Stimulated activated CD4-positive, alpha-beta T cell treated with anti-CD3 and anti-CD28 coated beads, Interleukin-2, amount 100 ng/mL, for 24 hours (primary cell): ENCODE measurements at regions not wholly inside any gene's neighbourhood (a gene's known extent, or its start where the extent isn't known, plus 50 kb on each side); places are given as distances from the start of the nearest gene placed in this dataset.

Experiments
- DNase-seq, 2 donors: peaks; one replicate each; pipeline ENCODE4 v3.0.0-alpha.2; 2020

DNA sequence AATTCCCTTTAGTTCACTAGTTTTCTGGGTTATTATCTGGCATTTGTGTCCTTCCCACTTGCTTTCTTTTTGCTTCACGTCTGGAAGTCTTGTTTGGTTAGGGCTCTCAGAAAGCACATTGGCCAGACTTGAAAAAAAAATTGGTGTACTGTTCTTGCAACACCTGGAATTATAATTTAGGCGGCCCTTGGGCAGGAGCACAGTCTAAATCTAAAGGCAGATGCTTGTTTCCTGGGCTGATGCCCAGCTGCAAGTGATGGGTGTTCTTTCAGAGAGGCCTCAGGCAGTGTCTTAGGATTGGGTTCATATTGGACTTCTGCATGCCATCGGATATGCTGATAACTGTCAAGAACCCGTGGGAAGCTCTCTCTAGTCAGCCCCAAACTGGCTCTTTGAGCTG lies 521.5 kb downstream of the PDCD6IP start:
- no peak for DNase-seq

DNA sequence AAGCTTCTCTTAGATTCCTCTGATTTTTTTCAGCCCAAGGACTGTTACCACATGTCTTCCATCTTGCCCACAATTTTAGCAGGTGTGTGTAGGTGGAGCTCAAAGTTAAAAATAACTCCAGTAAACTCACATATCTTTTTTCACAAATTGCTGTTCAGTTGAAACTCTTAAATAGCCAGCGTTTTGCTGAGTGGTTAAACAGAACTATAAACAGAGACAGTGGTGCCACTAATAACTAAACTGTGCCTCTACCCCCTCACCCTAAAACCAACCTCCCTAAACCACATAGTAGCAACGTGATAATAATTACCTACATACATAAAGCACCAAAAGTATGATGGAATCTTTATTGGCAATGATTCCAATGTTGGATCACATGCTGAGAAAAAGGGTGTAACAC lies 525.1 kb downstream of the PDCD6IP start:
- DNase-seq = no peak

DNA sequence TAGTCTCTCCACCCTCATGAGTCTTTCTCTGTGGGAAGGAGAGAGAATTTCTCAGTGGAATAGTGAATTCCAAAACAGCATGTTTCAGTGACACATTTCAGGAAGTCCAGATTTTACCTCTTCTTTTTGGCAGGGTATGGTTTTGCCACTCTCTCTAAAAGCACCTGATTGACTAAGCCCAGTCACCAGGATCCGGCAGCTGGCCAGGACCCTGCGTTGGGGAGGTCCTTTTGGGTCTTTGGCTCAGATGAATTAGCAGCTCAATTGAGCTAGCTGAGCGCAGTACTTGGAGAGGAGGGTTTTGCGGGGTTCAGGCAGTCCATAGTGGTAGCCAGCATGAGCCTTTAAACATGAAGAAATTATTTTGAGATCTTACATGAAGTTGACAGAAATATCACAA lies 548.2 kb downstream of the PDCD6IP start:
- no peak for DNase-seq

DNA sequence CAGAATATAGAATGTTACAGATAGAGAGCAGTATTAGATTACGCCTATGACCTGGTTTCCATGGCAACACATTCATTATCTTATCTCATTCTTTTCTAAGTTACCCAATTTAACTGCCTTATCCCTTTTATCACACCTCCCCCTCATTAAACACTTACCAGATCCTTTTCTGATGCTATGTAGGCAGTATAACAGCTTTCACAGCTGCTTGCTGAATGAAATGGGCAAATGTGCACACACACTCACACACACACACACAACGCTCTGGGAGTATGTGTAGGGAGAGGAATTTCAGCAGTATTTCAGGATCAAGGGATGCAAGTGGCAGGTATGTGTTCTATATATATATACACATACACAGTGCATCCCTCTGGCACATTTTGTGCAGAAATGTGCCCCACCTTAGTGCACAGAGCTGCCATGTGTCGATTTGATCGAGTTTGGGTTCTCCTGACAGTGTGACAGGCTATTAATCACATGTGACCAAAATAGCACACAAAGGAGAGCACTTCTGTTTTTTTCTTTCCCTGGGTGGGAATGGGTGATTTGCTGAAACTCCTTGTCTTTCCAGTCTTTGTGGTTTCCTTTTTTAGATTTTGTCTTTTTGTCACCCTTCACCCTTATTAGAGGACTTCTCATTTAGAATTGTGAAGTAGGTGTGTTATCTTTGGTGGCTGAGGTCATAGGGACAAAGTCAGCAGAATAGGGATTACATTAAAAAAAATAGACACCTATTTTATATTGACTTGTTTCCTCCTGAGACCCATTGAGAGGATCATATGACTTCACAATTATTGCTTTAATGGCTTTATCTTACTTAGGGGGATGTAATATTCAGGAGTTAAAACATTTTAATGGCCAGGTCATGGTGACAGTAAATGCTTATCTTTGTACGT lies 553.7 kb downstream of the PDCD6IP start:
- no peak for DNase-seq

DNA sequence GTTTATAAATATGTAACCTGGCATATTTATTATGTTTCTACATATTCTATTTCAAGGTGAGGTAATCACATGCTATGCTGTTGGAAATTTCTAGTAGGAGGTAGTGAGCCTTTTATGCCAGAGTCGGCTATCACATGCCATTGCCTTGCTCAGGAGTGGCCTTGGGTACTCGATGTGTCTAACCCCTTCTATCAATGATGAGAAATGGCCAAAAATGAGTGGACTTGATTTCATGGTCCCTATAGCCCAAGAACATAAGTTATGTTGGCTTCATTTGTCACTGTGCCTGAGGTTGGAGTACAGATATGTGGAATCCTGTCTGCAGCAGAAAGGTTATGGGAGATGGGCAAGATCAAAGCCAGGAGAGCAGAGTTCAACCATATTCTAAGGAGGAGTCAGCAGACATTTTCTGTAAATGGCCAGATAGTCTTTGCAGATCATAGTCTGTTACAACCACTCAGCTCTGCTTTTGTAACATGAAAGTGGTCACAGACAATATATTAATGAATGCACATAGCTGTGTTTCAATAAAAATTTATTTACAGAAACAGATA lies 554.4 kb downstream of the PDCD6IP start:
- DNase-seq = no peak

DNA sequence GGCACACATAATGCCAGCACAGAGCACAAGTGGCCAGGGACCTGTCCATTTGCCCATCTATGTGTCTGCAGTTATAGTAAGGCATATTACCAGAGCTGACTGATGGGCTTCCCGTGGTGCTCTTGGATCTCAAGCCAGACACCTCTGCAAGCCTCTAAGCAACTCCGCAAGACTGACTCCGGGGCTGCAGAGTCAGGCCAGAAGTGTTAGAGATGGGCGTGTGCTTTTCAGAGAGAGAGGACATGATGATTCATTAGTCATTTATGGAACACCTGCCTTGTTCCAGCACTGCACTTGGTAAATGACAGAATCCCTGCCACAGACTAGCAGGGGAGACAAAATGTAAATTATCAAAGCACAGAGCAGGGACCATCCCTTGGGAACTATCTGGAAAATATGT lies 559.0 kb downstream of the PDCD6IP start:
- no peak for DNase-seq

DNA sequence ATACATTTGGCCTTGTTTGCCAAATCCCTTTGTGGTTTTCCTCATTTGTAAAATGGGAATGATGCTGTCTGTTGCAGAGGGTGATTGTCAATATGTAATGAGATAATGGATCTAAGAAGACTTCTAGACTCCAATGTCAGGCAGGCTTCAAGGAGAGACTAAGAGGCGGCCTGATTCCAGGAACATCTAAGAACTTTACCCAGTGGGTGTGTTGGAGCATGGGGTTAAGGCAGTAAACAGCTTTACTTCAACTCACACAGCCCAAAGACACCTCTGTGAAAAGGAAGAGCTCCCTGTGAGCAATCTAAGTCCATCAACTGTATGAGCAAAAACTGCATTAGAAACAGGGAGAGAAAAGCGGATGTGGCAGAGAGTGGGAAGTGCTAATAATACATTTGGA lies 560.6 kb downstream of the PDCD6IP start:
- DNase-seq = no peak

DNA sequence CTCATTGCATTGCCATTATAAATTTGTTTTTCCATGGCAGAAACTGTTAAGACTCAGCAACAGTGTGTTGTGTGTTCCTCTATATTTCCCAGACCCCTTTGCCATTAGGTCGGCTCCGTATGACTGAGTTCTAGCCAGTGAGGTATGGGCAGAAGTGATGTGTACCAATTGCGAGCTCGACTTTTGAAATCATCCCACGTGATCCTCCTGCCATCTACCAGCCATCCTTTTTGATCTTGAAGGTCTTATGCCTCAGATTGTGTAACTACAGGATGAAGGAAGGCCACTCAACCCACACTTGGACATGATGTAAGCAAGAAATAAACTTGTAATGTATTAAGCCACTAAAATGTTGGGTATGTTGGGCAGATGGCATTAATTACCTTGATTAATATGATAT lies 562.3 kb downstream of the PDCD6IP start:
- DNase-seq = no peak

DNA sequence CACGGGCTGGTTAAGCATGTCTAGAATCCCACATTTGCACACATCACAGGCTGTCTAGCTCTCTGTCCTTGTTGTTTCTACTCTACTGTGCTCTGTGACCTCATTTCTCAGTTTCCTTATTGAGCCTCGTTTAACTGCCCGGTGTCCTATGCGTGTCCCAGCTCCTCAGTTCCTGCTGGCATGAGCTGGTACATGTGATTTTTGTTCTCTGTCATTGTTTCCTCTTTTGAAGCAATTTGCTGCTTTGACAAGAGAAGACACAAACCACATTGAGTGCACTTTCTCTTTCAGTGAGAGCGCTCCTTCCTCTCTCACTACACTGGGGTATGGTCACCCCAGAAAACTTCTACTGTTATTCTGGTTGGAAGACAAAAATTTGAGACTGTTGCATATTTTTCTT lies 563.5 kb downstream of the PDCD6IP start:
- DNase-seq = no peak

DNA sequence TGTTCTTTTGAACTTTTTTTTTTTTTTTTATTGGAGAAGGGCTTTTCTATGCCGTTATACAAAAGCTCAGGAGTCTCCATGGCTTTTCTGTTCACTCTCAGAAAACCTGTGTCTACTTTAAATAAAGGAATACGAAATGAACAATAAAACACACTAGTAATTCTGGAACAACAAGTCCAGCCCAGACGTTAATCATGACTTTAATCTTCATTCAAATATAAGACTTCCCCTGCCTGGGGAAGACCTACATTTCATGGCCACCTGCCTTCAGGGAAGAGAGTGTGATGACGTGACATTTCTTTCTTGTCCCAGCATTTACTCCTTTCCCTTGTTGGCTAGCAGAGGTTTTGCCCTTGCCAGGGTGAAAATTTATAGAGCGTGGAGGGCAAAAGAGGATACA lies 564.5 kb downstream of the PDCD6IP start:
- no peak for DNase-seq

DNA sequence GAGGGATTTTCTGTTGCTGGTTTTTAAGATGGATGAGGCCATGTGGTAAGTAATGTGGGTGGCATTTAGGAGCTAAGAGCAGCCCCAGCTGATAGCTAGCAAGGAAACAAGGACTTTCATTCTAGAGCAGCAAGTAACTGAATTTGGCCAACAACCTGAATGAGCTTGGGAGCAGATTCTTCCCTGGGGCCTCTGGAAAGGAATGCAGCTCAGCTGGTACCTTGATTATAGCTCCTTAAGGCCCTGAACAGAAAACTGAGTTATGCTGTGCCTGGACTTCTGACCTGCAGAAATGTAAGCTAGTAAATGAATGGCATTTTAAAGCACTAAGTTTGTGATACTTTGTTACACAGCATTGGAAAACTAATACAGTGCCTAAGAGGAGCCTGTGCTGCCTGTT lies 565.5 kb downstream of the PDCD6IP start:
- DNase-seq = no peak

DNA sequence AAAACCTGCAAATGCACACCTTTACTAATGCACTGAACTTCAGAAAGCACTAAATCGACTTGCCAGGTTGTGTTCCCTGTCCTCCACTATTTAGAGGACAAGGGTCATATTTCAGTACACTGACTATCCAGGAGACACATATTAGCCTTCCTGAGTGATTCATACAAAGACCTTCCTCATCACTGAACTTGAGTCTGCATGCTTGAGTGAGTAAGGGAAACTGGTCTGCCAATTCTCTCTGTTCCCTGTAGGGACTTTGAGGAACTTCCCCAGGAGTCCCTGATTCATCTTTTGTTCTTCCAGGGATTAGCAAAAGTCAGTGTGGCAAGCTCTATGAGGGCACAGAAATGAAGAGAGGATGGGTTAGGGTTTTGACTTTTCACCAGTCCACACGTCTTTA lies 565.9 kb downstream of the PDCD6IP start:
- DNase-seq = no peak

DNA sequence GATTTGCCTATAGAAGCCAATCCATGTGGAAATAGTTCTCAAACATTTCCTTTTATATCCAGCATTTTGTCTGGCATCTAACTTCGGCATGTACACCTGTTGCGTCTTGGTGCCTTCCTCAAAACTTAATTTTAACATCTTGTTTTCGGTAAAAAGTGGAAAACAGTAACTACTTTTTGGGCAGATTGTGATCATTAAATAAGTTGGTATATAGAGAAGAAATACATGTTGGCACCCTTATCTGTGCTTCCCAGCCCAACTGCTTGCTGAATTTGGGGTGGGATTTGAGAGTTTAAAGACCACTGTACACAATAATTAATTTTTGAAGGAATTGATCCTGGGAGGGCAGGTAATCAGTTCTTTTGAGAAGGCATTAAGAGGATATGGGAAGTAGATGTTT lies 566.8 kb downstream of the PDCD6IP start:
- DNase-seq = no peak

DNA sequence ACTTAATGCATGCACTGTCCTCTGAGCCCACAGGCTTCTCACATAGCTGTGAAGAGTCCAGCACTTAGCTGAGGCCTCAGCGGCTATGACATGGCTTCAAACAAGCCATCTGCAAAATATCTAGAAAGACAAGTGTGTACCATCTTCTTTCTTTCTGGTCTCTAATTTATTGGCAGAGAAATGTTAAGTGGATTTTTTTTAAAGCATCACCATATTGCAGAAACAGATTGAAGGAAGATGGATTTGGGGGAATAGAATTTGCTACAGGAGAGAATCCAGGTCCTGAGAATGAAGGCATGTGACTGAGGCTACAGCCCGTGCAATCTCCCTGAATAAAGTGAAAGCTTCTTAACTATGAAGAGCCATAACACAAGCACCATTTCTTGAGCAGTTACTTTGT lies 567.3 kb downstream of the PDCD6IP start:
- no peak for DNase-seq

DNA sequence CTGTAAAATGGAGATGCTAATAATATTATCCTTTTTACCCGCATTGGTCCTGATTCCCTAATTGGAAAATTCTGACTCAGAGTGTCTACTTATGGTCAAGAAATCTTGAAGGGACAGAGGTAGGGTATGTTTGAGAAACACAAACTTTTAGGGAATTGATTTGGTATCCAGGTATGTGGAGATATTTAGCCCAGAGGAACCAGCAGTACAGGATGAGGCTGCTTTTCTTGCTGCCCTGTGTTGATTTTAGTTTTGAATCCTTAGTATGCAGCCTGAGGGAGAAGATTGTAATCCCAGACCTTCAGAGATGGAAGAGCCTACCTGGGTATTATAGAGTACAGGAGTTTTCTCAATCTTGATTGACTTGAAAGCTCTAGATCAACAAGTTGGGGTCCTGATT lies 569.1 kb downstream of the PDCD6IP start:
- no peak for DNase-seq

DNA sequence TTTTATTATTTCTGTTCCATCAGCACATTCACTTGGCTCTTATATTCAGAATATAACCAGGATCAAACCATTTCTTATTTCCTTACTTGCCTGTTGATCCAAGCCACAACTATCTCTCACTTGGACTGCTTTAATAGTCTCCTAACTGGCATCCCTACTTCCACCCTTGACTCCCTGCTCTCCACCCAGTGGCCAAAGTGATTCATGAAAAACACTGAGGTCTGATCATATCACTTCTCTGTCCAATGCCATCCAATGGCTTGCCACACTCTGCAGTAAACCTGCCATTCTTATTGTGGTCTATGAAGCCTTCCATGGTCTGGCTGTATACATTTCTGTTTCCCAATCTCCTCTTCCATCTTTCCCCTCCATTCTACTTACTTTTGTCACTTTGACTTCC lies 576.1 kb downstream of the PDCD6IP start:
- no peak for DNase-seq

DNA sequence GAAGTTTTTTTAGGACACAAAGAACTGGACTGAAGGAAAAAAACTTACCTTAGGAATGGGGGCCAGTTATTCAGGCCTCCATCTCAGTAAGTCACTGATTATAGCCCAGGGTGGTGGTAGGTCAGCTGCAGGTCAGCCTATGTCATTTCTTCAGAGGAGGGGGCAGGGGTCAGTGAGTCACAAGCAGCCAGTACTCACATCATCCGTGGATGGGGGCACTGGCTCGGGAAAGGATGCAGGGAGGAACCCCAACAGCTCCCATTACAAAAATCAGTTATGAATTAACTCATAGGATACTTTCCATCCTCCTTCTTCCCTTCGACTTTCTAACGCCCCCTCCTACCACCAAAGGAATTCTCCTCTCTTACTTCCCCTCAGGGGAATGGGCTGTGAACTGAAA lies 578.3 kb downstream of the PDCD6IP start:
- DNase-seq = no peak

DNA sequence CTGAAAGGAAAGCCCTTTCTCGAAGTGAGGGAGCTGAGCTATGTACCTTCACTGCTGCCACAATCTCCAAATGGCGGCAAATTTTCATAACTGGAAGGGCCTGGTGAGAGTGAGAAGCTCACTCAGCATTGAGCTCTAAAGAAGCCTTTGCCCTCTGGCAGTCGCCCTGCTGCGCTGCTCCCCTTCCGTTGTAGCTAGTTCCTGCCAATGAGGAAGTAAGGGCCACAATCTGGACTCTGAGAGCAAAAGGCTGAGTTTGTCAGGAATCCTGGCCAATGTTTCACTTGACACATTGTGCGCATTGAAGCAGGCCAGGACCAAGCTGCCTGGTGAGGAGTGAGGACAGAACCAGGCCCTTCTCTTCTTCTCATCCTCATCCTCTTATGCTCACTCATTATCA lies 579.5 kb downstream of the PDCD6IP start:
- no peak for DNase-seq

DNA sequence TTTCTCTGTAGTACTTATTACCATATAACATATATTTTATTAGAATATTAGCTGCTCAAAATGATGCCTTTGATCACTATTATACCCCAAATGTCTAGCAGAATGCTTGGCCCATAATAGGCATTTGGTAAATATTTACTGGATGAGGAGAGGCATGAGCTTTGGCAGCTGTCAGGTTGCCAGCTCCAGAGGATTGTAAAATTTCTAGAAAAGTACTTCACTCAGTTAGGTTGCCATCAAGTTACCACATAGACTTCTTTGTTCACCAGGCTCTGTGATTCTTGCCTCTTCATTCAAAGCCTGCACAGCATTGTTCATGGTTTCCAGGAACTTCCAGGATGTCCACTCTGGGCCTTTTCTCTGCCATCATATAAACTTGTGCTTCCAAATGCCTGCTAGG lies 582.8 kb downstream of the PDCD6IP start:
- DNase-seq = no peak

DNA sequence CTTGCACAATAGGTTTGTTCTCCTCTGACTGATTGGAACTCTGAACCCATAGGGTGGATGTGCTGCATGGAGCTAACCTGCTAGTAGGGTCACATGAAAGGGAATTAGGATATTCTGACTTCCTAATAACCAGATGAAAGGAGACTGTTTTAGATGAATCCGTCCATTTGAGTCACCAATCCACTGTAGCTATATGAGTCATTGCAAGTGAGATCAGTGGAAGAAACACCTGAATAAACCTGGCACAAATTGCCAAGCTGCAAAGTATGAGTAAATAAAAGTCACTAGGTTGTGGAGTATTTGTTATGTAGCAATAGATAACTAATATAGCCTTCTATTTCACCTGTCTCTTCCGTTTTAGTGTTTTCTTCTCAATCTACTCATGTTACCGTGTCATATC lies 584.4 kb downstream of the PDCD6IP start:
- DNase-seq = no peak

DNA sequence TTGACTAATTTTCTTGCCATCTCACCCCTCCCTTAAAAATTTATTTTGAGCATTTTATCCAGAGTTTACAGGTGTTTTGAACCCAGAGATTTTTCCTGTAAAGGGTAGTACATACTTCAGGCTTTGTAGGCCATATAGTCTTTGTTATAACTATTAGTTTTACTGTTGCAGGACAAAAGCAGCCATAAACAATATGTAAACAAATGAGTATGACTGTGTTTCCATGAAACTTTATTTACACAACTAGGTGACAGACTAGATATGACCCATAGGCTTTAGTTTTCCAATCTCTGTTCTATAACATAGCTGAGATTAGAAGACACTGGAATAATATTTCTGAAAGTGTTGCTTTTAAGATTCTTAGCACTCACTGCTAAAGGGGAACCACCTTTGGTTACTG lies 587.9 kb downstream of the PDCD6IP start:
- no peak for DNase-seq

DNA sequence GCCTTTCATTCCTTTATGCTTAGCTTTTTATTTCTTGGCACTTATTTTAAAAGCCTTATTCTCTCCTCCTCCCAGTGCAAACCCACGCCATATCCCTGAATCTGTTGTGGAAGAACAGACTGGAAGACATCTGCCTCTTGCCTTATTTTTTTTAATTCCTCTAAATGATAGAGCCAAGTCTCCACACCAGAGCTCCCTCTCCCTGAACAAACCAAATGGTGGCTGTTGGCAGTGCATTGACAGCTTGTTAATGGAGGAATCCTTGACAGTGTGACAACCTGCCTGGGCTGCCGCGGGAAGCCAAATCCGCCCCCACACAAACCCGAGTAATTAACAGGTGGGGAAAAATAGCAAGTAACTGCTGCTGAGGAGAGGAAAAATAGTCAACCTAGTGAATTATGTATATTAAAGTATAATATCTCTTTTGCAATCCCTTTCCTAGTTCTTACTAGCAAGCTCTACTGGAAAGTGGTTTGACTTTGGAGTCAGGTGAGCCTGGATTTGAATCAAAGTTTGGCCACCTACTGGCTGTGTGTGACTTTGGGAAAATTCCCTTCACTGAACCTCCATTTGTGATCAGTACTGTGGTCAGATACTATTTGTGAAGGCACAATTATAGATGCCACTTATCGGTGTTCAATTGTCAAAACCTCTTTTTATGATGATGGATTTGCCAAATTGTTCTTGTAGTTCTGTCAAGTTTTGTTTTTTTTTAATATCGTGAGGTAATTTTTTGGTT lies 589.6 kb downstream of the PDCD6IP start:
- no peak for DNase-seq

DNA sequence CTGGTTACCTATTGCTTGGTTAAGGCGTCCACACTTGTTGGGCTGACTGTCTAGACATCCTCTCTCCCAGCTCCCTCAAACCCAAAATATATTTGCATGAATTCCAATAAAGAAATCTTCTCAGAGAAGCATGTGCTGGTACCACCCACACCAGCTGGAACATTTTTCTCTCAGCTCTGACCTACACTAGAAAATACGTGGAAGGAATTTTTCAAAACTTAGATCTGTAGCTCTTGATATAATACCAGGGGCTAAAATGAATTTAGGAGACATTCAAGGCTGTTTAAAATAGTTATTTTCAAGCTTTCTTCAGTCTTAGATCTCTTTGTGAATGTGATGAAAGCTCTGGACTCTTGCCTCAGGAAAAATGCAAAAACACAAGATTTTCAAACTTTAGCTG lies 590.4 kb downstream of the PDCD6IP start:
- DNase-seq = no peak
